Thoracic aorta (tissue), 2 donors: ENCODE measurements at regions not wholly inside any gene's neighbourhood (a gene's known extent, or its start where the extent isn't known, plus 50 kb on each side); places are given as distances from the start of the nearest gene placed in this dataset.

Experiments used
- ATAC-seq: fragments of 150-250 bp; one replicate; pipeline ENCODE4 v1.8.0; 2017; ENCODE audit warnings: low read depth; ENCODE audit not compliant: insufficient number of reproducible peaks, low FRiP score
- DNase-seq: peaks from one replicate; pipeline ENCODE4 v3.0.0-alpha.2; 2020; ENCODE audit warnings: low spot score
- H3K27ac ChIP-seq, 2 donors: fragments of 200-600 bp; sonication (generic); 1 replicate in 1 of 2; 2 replicates in 1 of 2; pipeline ENCODE4 v1.5.1; 2016; ENCODE audit warnings: mild to moderate bottlenecking in 2 of 2, moderate library complexity in 2 of 2
- H3K27me3 ChIP-seq: fragments of 200-600 bp; sonication (generic); replicated peaks from 2 replicates; pipeline ENCODE4 v1.6.0; 2016; ENCODE audit warnings: mild to moderate bottlenecking; ENCODE audit not compliant: insufficient read depth
- H3K36me3 ChIP-seq: fragments of 200-600 bp; sonication (generic); one replicate; pipeline ENCODE4 v1.5.1; 2016
- H3K4me1 ChIP-seq, 2 donors: fragments of 200-600 bp; sonication (generic); 1 replicate in 1 of 2; 2 replicates in 1 of 2; pipeline versions ENCODE4 v1.5.1 to v1.6.0; 2016; ENCODE audit warnings: low read depth in 2 of 2, mild to moderate bottlenecking in 1 of 2; ENCODE audit not compliant: control insufficient read depth in 1 of 2
- H3K4me3 ChIP-seq: fragments of 200-600 bp; sonication (generic); 2 replicates; pipeline ENCODE4 v1.5.1; 2016; ENCODE audit warnings: mild to moderate bottlenecking
- H3K9me3 ChIP-seq: fragments of 200-600 bp; sonication (generic); 2 replicates; pipeline ENCODE4 v1.5.1; 2016
- TF ChIP-seq, protein P1 (sequence below): fragments of 200-600 bp; sonication (generic); IDR thresholded peaks from one replicate; pipeline ENCODE4 v1.5.1; 2019; ENCODE audit warnings: antibody characterized with exemption

DNA sequence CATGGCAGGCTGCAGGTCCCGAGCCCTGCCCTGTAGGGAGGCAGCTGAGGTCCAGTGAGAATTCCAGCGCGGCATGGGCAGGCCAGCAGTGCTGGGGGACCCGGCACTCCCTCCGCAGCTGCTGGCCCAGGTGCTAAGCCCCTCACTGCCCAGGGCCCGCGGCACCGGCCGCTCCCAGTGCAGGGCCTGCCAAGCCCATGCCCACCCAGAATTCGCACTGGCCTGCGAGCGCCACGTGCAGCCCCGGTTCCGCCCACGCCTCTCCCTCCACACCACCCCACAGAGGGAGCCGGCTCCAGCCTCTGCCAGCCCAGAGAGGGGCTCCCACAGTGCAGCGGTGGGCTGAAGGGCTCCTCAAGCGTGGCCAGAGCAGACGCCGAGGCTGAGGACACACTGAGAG lies 158.5 kb upstream of the ACVR2A start:
- no peak for ATAC-seq
- no peaks in the 10 kb centered on the region for H3K27me3 ChIP-seq
- TF ChIP-seq, protein P1, sequence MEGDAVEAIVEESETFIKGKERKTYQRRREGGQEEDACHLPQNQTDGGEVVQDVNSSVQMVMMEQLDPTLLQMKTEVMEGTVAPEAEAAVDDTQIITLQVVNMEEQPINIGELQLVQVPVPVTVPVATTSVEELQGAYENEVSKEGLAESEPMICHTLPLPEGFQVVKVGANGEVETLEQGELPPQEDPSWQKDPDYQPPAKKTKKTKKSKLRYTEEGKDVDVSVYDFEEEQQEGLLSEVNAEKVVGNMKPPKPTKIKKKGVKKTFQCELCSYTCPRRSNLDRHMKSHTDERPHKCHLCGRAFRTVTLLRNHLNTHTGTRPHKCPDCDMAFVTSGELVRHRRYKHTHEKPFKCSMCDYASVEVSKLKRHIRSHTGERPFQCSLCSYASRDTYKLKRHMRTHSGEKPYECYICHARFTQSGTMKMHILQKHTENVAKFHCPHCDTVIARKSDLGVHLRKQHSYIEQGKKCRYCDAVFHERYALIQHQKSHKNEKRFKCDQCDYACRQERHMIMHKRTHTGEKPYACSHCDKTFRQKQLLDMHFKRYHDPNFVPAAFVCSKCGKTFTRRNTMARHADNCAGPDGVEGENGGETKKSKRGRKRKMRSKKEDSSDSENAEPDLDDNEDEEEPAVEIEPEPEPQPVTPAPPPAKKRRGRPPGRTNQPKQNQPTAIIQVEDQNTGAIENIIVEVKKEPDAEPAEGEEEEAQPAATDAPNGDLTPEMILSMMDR: no peak
- H3K4me1 ChIP-seq: no peaks in the 10 kb centered on the region
- no peak overlapping the region for H3K4me3 ChIP-seq
- H3K36me3 ChIP-seq: no peaks in the 10 kb centered on the region
- no peak for DNase-seq
- H3K27ac ChIP-seq: no peak overlapping the region
- no peaks in the 10 kb centered on the region for H3K9me3 ChIP-seq

DNA sequence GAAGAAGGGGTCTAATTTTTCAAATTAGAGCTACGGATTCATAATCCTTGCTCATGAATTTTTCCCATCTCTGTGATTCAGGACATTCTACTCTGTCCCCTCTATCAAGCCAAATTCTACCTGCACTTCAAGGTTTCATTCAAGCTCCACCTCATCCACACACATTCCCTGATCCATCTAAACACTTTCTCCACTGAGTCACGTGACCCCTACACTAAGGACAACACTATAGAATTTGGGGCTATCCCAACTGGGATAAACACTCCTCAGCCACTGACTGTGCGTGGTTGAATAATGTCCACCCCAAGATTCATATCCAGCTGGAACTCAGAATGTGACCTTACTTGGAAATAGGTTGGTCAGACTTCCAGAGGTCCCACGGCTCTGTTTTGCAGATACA lies 159.9 kb upstream of the ACVR2A start:
- DNase-seq (no peak), ATAC-seq (no peak)
- H3K9me3 ChIP-seq: no peaks in the 10 kb centered on the region

GRCh38 chr2:147683380-147683779 lies 161.4 kb upstream of the ACVR2A start:
- no peaks in the 10 kb centered on the region for H3K9me3 ChIP-seq
- ATAC-seq (no peak), DNase-seq (no peak)
- no peaks in the 10 kb centered on the region for H3K27me3 ChIP-seq
- H3K27ac ChIP-seq: no peak overlapping the region
- TF ChIP-seq, protein P1: no peak
- no peak overlapping the region for H3K4me3 ChIP-seq
- no peaks in the 10 kb centered on the region for H3K36me3 ChIP-seq
- H3K4me1 ChIP-seq: no peaks in the 10 kb centered on the region

More for the DNA sequence above, 159.9 kb upstream of the ACVR2A start:
- H3K36me3 ChIP-seq: no peaks in the 10 kb centered on the region
- TF ChIP-seq, protein P1: no peak
- H3K27me3 ChIP-seq: no peaks in the 10 kb centered on the region
- H3K4me3 ChIP-seq: no peak overlapping the region
- H3K4me1 ChIP-seq: no peaks in the 10 kb centered on the region
- no peak overlapping the region for H3K27ac ChIP-seq

GRCh38 chr2:147681093-147681492 lies 163.7 kb upstream of the ACVR2A start:
- ATAC-seq: no peak
- no peaks in the 10 kb centered on the region for H3K9me3 ChIP-seq
- no peak for DNase-seq
- no peak overlapping the region for H3K27ac ChIP-seq
- TF ChIP-seq, protein P1: no peak
- no peaks in the 10 kb centered on the region for H3K4me1 ChIP-seq
- no peaks in the 10 kb centered on the region for H3K27me3 ChIP-seq
- H3K36me3 ChIP-seq: no peaks in the 10 kb centered on the region
- no peak overlapping the region for H3K4me3 ChIP-seq

GRCh38 chr2:147679955-147680531 lies 164.8 kb upstream of the ACVR2A start:
- no peak for ATAC-seq
- H3K9me3 ChIP-seq: no peaks in the 10 kb centered on the region

More at GRCh38 chr2:147679955-147680531, 164.8 kb upstream of the ACVR2A start:
- H3K27me3 ChIP-seq: no peaks in the 10 kb centered on the region
- H3K36me3 ChIP-seq: no peaks in the 10 kb centered on the region
- TF ChIP-seq, protein P1: no peak
- no peak for DNase-seq
- no peaks in the 10 kb centered on the region for H3K4me1 ChIP-seq
- H3K4me3 ChIP-seq: no peak overlapping the region
- H3K27ac ChIP-seq: no peak overlapping the region
